Suprapubic skin (tissue), 3 donors: ENCODE measurements at regions not wholly inside any gene's neighbourhood (a gene's known extent, or its start where the extent isn't known, plus 50 kb on each side); places are given as distances from the start of the nearest gene placed in this dataset.

Experiments
- CTCF ChIP-seq, 2 donors: fragments of 200-600 bp in 1 of 2; fragments of 450-650 bp in 1 of 2; sonication (generic) in 1 of 2; IDR thresholded peaks; one replicate each; pipeline ENCODE4 v1.5.1; 2016 to 2019; ENCODE audit warnings: antibody characterized with exemption in 2 of 2, mild to moderate bottlenecking in 1 of 2, moderate library complexity in 1 of 2
- EP300 ChIP-seq: sonication (generic); formaldehyde crosslinking; IDR thresholded peaks from one replicate; pipeline ENCODE4 v1.6.1; 2017; ENCODE audit warnings: antibody characterized with exemption
- POLR2A ChIP-seq, 2 donors: fragments of 450-650 bp; IDR thresholded peaks; one replicate each; pipeline ENCODE4 v1.6.1; 2017; ENCODE audit warnings: antibody characterized with exemption in 2 of 2, mild to moderate bottlenecking in 2 of 2, moderate library complexity in 2 of 2

GRCh38 chr3:110788794-110789193, 282.8 kb upstream of the NECTIN3 start:
- TF ChIP-seq CTCF (IDR thresholded peaks at IDR 0.05): no peak
- no peak for TF ChIP-seq EP300
- no peak for TF ChIP-seq POLR2A (IDR thresholded peaks at IDR 0.05)
